ENCODE measurements at regions not wholly inside any gene's neighbourhood (a gene's known extent, or its start where the extent isn't known, plus 50 kb on each side); places are given as distances from the start of the nearest gene placed in this dataset.

- TF ChIP-seq CTCF (IDR thresholded peaks at IDR 0.05; ENCODE audit: insufficient read depth, low read depth, low read length) (no peak), EZH2 (IDR thresholded peaks at IDR 0.05; ENCODE audit: insufficient read depth, low read length) (no peak)
Measured at GRCh38 chr6:74931558-74931957, 274.3 kb downstream of the COL12A1 start.

Data from astrocyte (in vitro differentiated cells and primary cell).